ENCODE measurements at regions not wholly inside any gene's neighbourhood (a gene's known extent, or its start where the extent isn't known, plus 50 kb on each side); places are given as distances from the start of the nearest gene placed in this dataset.

GRCh38 chr13:82672248-82672647 lies 1210.0 kb downstream of the SLITRK1 start:
- TF ChIP-seq POLR2A (IDR thresholded peaks at IDR 0.05) (no peak), CTCF (IDR thresholded peaks at IDR 0.05) (no peak), POLR2AphosphoS5 (IDR thresholded peaks at IDR 0.05) (no peak)

Measured in gastroesophageal sphincter (tissue), 3 donors.